Lower lobe of right lung (tissue), 2 donors: ENCODE measurements at regions not wholly inside any gene's neighbourhood (a gene's known extent, or its start where the extent isn't known, plus 50 kb on each side); places are given as distances from the start of the nearest gene placed in this dataset.

ENCODE experiments used
- ATAC-seq, 2 donors: fragments of 200-7000 bp; cut with Tn5 transposase; one replicate each; pipeline ENCODE4 v1.9.1; 2020 to 2022; ENCODE audit warnings: mild to moderate bottlenecking in 2 of 2, moderate library complexity in 2 of 2
- DNase-seq: peaks from one replicate; pipeline ENCODE4 v3.0.0-alpha.2; 2020
- H3K27ac ChIP-seq: fragments of 200-600 bp; one replicate; pipeline ENCODE4 v1.8.0; 2022
- H3K27me3 ChIP-seq: fragments of 200-600 bp; one replicate; pipeline ENCODE4 v1.8.0; 2022; ENCODE audit warnings: low read depth
- H3K36me3 ChIP-seq: fragments of 200-600 bp; one replicate; pipeline ENCODE4 v1.8.0; 2022; ENCODE audit warnings: mild to moderate bottlenecking
- H3K4me1 ChIP-seq: fragments of 200-600 bp; one replicate; pipeline ENCODE4 v1.8.0; 2022
- H3K4me3 ChIP-seq: fragments of 200-600 bp; one replicate; pipeline ENCODE4 v1.8.0; 2022; ENCODE audit warnings: mild to moderate bottlenecking
- H3K9me3 ChIP-seq: fragments of 200-600 bp; one replicate; pipeline ENCODE4 v1.8.0; 2022
- CTCF ChIP-seq: fragments of 200-600 bp; IDR thresholded peaks from one replicate; pipeline ENCODE4 v1.8.0; 2022; ENCODE audit warnings: antibody characterized with exemption, mild to moderate bottlenecking
- intact Hi-C: fragments of 100-400 bp; cut with DNase I; formaldehyde crosslinking; loops from one replicate; pipeline ENCODE4 v1.11.0; 2022
- donor health status: DM: no; HTN: yes; CAD: no; lungs with severe emphysema.

GRCh38 chr22:44580176-44581095 is 82.4 kb upstream of the RTL6 start:
- Histone ChIP-seq H3K36me3 (no peaks in the 10 kb centered on the region), H3K27me3 (peaks cover 39% of the 10 kb centered on the region), H3K9me3 (no peaks in the 10 kb centered on the region), H3K27ac (no peak overlapping the region), H3K4me3 (no peak overlapping the region), H3K4me1 (no peaks in the 10 kb centered on the region)
- intact Hi-C loops = no loop called here
- no peak for TF ChIP-seq CTCF
- DNase-seq (peak; percentile 27), ATAC-seq (no peak)

GRCh38 chr22:44578516-44579230 is 80.6 kb upstream of the RTL6 start:
- peaks cover 24% of the 10 kb centered on the region for H3K27me3 ChIP-seq
- ATAC-seq (no peak), DNase-seq (peak; percentile 18)
- H3K4me1 ChIP-seq = no peaks in the 10 kb centered on the region
- H3K27ac ChIP-seq = no peak overlapping the region
- TF ChIP-seq CTCF = no peak
- H3K36me3 ChIP-seq = no peaks in the 10 kb centered on the region
- intact Hi-C loops = no loop called here
- H3K9me3 ChIP-seq = no peaks in the 10 kb centered on the region
- no peak overlapping the region for H3K4me3 ChIP-seq

- Histone ChIP-seq H3K27me3 (peaks cover 19% of the 10 kb centered on the region), H3K4me3 (no peak overlapping the region), H3K36me3 (no peaks in the 10 kb centered on the region), H3K27ac (no peak overlapping the region), H3K4me1 (no peaks in the 10 kb centered on the region), H3K9me3 (no peaks in the 10 kb centered on the region)
- intact Hi-C loops = no loop called here
- DNase-seq (peak; percentile 18), ATAC-seq (no peak)
- TF ChIP-seq CTCF = no peak
These were observed 80.1 kb upstream of the RTL6 start for GRCh38 chr22:44578110-44578457.

- DNase-seq (peak; percentile 25), ATAC-seq (no peak)
- Histone ChIP-seq H3K4me3 (no peak overlapping the region), H3K36me3 (no peaks in the 10 kb centered on the region), H3K27me3 (peaks cover 18% of the 10 kb centered on the region), H3K9me3 (no peaks in the 10 kb centered on the region), H3K27ac (no peak overlapping the region), H3K4me1 (no peaks in the 10 kb centered on the region)
- TF ChIP-seq CTCF = no peak
- intact Hi-C loops = no loop called here
These were observed 79.5 kb upstream of the RTL6 start for GRCh38 chr22:44577391-44578109.

- no peaks in the 10 kb centered on the region for H3K4me1 ChIP-seq
- TF ChIP-seq CTCF = no peak
- intact Hi-C loops = no loop called here
- no peak overlapping the region for H3K4me3 ChIP-seq
- peak; percentile 28 for DNase-seq
- no peaks in the 10 kb centered on the region for H3K36me3 ChIP-seq
- no peak for ATAC-seq
- H3K27ac ChIP-seq = no peak overlapping the region
- H3K27me3 ChIP-seq = peaks cover 18% of the 10 kb centered on the region
- no peaks in the 10 kb centered on the region for H3K9me3 ChIP-seq
These were observed 78.6 kb upstream of the RTL6 start for GRCh38 chr22:44576311-44577260.
